ENCODE measurements at regions not wholly inside any gene's neighbourhood (a gene's known extent, or its start where the extent isn't known, plus 50 kb on each side); places are given as distances from the start of the nearest gene placed in this dataset.

DNA sequence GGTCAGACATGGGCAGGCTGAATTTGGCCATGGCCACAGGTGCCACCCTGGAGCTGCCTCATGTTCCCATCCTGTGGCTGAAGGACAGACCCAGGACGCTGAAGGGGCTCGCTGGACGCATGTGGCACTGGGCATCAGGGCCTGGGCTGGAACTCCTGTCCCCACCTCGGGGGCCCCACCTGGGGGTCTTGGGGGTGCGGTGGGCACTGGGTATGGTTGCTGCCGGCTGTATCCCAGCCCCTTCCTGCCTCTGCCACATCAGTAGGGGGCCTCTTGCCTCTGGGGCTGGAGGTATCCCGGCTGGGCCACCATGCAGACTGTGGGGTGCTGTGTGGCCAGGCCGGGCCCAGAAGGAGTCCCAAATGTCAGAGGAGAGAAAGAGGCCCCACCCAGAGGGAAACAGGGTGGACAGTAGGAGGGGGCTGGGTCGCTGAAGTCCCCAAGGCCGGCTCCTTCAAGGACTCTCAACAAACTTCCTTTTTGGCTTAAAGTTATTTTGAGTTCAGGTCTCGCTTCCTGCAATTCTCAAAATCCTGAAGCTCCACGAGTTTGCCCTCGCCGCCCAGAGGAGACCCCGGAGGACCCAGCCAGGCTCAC lies 78.7 kb downstream of the SIK1 start:
- no peak for DNase-seq

DNA sequence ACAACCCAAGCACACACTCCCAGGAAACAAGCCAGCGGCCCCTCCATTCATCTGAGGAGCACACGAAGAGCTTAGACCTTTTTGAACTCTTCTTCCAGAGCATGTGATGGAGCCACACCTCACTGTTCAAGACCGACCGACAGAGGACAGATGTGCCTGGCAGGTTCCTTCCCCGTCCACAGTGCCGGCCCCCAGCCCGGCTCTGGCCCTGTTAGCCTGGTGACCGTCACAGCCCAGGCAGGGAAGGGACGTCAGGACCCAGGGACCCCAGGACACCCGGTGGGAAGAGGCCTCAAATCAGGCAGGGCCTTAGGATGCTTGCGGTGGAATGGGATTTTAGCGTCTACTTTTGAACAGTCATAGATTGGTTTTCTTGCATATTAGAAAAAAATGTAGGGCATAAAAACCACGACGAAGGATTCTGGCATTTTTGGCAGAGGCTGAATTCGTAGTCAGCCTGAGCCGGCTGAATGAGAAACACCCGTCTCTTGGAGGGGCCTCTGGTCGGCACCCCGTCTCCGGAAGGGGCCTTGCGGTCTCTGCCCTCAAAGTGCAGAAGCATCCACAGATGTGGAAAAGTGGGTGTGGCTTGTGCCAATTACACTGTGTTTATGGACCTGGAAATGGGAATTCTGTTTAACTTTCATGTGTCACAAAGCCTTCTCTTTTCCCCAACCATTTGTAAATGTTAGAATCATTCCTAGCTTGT lies 79.3 kb downstream of the SIK1 start:
- no peak for DNase-seq

DNA sequence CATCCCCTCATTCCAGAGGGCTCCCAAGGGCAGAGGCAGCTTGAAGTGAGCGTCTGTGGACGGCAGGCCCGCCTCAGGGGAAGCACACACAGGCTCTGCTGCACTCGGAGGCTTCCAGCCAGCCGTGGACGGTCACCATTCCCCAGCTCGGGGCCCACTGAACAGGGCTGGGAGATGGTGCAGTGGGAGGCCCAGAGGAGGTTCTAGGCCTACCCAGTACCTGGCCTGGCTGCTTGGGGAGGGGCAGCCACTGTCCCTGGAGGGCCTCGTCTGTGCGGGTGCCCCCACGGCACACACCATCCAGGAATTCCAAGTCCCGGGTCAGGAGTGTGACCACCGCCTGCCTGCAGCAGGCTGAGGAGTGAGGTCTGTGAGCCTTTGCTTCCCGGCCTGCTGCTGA lies 80.4 kb downstream of the SIK1 start:
- no peak for DNase-seq

DNA sequence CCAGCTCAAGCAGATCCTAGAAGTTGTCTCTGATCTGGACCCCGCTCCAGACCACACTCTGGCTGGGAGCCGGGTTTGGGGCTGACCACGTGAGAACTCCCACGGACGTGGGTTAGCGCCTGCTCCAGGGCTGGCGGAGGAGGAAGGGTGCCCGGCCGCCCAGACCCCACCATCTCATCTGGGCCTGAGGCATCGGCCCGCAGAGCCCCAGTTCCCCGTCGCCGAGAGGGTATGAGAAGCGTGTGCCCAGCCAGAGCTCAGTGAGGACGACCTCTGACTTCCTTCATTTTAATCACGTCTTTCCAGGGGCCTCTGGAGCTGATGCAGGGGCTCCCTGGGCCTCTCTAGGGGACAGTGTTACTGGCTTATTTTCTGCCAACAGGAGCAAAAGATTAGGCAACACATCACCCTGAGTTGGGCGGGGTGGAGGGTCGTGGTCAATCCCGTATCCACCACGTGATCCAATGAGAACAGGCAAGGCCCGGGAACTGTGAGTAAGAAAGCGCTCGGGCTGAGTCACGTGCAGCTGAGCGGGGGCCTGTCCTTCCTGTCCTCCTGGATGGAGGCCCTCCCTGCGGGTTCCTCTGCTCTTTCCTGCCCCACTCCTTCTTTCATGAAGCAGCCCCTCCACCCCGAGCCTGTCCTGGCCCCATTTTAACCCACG lies 81.1 kb downstream of the SIK1 start:
- DNase-seq, result peak; percentile 60

DNA sequence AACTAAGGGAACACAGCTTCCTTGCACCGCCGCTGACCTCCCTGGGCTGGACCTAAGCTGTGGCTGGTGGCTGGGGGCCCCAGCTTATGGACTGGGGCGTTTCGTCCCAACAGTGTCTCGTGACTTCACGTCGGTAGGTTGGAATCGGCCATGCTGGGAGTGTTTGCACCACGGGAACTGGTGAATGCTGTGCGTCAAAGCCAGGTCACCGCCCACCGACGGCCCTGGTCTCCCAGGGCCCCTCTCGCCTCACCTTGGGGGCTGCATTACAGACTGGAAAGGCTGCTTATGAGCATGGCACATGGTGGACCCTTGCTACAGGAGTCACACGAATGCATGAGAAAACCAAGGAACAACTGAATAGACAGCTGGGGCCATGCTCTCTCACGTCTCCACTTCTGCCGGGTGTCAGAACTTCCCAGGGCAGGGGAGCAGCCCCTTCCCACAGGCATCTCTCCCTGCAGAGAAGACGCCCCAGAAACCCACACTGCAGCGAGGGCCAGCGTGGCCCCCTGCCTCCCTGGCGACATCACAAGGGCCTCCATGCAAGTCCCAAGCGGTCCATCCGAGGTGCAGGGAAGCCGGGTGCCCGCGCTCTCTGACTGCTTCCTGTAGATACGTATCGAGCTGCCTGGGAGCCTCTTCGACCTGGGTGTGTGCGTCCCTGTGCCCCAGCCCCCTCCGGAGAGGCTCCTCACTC lies 81.7 kb downstream of the SIK1 start:
- DNase-seq, result no peak

DNA sequence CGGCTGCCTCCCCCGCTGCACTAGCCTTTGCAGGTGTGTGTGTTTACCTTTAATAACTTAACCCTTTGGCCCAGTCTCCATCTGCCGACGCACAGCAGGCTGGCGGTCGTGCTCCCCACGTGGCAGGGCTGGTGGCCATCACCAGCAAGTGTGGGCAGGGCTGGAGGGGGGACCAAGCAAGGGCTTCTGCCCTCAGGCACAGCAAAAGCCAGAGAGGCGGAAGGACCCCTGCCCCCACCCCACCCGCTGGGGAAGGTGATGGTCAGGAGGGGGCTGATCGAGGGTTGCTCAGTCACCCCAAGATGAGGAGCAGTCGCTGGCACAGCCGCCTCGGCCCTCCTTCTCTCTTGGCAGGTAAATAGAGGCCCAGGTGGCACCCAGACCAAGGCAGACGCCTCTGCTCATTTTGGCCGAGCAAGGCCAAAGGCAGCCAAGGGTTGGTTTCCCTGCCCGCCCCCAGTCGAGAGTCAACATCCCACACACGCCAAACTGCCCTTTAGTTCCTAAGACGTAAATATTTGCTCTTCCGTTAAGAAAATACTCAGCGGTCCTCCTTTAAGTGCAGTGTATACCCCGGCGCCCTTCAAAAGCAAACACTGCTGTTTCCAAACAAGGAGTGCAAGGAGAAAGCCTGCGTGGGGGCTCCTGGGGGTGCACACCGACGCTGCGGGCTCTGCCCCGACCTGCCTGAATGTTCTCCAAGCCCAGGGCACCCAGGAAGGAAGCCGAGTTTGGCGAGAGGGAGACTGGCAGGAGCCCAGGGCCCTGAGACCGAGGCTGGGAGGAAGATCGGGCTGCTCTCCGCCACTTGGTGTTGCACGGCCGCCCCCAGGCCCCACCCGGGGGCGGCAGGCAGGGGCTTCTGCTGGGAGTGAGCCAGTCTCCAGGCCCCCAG lies 82.7 kb downstream of the SIK1 start:
- no peak for DNase-seq

DNA sequence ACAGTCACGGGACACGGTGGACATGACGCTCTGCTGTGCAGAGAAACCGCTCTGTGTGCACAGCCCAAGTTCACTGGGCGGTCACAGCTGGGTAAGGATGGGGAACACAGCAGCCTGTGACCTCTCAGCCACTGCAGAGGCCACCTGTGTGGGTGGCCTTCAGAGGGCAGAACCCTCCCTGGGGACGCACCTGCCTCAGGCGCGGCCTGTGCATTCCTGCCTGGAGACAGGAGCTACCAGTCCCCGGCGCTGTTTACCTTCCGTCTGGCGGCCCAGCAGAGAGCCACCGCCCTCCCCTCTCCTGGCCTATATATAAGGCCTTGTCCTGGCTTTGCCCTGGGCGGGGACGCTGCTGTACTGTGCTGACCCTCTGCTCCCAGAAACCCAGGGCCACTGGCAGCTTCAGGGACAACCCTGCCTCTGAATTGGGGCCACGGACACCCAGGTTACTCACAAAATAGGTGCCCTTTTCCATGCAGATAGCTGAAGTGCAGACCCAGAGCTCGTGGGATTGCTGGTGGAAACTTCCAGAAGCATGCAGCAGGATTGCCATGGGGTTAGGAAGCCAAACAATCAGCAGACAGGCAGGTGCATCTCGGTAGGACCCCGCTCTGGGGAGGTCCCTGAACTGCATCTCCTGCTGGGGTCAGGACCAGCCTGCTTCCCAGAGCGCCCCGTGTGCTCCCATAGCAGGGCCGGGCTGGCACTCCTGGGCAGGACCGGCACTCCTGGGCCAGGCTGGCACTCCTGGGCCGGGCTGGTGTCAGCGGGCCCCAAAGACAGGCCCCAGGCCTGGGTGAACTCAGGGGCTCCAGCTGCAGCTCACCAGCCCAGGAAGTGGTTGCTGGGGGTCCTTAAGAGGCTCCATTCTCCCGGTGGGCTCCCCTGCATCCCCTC lies 83.6 kb downstream of the SIK1 start:
- no peak for DNase-seq

DNA sequence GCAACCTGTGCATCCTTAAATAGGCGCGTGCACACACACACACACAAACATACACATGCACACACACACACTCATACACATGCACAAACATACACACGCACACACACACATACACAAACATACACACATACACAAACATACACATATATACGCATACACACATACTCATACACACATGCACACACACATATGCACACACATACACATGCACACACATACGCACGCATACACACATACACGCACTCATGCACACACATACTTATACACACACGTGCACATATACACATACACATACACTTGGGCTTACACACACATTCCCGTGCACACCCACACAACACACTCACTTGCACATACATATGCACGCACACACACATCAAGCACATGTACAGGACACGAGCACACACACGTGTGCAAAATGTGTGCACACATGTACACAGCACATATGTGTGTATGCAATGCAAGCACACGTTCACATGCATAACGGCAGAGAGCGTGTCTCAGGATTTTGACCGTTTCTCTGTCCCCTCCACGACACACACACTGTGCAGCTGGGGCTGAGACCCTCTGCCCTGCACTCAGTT lies 84.5 kb downstream of the SIK1 start:
- DNase-seq, result no peak

DNA sequence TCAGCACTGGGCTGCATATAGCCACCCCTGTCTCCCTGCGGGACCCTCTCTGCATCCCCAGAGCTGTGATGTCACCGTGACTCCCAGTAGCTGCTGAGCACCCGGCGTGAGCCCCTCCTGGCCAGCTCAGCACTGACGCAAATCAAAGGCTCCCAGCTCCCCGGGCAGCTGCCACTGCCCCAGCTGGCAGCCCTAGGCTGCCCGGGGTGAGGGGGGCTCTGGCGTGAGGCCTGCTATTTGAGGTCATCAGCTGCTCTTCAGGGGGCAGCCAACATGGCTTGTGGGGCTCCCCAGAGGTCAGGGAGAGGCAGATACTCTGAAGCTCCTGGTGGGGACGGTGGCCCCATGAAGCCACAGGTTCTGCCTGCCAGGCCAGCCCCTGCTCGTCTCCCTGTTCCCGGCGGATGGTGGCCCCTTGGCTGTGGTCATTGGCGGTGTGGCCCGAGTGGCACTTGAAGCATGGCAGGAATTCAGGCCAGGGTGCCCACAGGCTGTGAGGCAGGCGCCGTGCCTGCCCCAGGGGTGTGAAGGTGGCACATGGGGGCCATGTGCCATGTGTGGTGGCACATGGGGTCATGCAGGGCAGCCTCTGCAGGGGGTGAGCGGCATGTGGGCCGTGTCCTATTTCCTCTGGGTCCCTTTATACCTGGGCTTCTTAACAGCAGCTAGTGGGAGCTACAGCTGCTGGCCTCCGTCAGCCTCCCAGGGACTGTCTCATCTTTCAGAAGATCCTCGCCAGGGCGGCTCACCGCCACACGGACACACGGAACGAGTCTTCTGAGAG lies 85.4 kb downstream of the SIK1 start:
- DNase-seq, result no peak

DNA sequence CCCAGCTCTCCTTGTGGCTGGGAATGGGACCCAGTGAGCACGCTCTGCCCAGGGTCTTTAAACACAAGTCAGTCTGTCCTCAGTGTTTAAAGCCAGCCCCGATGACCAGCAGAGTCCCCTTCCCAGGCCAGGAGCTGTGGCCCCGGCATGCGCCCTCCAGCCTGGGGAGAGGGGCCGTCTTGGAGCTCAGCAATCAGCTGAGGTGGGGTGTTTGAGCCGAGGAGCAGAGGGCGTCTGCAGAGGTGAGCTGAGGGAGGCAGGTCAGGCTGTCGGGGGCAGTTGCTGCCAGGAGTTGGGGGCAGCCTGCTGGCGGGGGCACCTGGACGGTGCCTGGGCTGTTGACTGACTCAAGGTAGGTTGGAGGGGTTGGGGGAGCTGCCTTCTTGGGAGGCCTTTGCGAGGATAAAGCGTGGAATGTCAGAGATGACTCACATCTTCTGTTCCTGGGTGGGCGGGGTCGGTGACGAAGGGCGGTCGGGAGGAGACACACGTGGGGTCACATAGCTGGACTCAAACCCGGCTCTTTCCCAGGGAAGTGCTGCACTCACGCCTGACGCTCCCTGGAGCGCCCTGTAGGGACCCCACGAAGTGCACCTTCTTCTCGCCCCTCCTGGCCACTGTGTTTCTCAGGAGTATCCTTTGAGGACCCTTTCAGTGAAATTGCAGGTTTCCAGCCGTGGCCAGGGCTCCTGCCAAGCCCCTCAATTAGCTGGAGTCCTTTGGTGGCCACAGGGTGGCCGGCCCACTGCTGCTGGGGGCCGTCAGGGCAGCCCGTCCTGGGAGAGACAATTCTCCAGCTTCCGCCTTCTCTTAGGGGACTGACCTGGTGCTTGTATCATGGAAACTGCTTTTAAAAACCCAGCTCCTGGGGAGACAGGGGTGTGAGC lies 86.2 kb downstream of the SIK1 start:
- no peak for DNase-seq

DNA sequence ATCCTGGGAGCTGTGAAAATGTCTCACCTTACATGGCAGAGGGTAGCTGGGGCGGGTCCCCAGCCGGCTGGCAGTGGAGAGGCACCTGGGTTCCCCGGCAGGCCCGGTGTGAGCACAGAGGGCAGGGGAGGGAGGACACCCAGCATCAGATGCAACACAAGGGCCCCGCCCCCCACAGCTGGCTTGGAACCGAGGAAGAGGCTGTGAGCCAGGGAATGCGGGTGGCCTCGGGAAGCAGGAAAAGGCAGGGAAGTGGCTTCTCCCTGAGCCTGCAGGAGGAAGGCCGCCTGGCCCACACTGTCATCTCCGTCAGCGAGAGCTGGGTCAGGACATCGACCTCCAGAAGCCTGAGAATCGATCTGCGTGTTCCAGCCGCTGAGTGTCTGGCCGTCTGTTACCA lies 87.3 kb downstream of the SIK1 start:
- DNase-seq, result no peak

DNA sequence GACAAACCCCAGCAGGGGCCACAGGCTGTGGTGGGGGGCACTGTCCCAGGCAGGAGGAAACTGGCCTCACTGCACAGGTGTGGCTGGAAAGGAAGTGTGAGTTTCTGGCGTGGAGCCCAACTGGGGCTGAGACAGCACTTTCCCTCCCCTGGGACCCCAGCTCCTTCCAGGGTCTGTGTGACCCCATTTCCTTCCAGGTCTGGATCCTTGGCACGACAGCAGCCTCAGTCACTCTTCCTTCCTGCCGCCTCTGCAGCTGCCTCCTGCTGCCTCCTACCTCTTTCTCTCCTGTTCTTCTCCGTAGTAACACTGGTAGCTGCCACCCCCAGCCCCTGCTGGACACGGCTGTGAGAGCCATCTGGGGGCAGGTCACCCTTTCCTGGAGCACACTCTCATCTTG lies 88.0 kb downstream of the SIK1 start:
- DNase-seq, result no peak

DNA sequence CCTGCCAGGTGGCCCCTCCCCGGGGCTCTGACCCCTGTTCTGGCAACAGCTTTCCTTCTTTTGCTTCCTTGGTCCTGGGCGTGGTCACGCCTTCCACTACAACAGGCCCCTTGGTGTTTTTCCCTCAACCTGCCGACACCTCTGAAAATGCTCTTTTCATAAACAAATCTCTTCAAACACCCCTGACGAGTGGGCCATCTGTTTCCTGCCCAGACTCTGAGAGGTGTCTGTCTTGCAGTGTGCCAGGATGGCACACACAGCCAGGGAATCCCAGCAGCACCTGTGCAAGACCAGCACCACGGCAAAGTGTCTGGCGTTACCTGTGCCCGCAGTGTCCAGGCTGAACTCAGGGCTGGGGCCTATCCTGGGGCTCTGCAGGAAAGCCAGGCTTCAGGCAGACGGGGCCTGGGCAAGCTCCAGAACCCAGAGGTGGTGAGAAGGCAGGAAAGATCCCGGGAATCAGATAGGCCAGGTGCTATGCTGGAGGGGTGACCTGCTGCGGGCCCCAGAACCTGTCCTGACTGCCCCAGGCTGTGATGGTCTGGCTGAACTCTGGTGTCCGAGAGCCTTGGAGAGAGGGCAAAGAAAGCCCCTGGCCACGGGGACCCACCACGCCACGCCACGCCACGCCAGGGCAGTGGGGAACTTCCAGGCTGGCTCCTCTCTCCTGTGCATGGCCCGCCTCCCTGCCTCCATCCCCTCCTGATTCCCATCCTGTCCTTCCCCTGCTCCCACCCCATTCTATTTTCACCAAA lies 88.9 kb downstream of the SIK1 start:
- no peak for DNase-seq

DNA sequence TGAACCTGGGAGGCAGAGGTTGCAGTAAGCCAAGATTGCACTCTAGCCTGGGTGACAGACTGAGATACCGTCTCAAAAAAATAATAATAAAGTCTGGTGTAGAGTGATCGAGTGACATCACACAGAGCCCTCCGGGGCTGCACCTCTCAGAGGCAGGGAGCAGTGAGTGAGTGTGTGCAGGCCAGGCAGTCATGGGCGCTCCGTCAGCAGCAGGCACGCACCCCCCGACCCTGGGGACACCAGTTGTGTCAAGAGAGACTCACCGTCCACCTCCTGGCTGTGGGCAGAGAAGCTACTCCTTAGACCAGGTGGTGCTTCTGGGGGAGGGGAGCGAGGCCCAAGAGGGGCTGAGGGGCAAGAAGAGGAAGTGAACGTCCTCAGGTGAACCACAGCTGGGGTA lies 91.8 kb downstream of the SIK1 start:
- no peak for DNase-seq

DNA sequence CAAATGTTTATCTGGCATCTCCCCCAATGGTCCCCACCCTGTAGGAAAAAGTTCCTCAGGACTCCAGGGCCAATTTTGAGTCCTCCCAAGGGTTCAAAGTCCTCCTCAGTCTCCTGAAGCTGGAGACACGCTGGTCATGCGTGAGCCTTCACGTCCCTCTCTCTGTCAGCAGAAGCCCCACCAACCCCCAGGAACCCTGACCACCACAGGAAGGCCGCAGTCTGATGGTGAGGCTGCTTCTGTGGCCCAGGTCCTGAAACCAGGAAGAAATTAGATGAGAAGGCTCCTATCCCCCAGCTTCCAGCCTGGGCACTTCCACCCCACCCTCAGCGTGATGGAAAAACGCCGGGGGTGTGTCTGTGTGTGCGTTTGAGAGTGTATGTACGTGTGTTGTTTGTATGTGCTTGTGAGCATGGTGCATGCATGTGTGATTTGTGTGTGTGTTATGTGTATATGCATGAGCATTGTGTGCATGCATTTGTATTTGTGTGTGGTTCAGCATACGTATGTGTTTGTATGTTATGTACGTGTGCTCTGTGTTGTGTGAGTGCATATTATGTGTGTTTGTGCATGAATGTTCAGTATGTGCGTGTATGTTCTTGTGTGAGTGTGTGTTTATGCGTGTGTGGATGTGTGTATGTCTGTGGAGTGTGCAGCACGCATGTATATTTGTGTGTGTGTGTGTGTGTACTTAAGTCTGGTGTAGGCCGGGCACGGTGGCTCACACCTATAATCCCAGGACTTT lies 92.5 kb downstream of the SIK1 start:
- DNase-seq, result no peak

DNA sequence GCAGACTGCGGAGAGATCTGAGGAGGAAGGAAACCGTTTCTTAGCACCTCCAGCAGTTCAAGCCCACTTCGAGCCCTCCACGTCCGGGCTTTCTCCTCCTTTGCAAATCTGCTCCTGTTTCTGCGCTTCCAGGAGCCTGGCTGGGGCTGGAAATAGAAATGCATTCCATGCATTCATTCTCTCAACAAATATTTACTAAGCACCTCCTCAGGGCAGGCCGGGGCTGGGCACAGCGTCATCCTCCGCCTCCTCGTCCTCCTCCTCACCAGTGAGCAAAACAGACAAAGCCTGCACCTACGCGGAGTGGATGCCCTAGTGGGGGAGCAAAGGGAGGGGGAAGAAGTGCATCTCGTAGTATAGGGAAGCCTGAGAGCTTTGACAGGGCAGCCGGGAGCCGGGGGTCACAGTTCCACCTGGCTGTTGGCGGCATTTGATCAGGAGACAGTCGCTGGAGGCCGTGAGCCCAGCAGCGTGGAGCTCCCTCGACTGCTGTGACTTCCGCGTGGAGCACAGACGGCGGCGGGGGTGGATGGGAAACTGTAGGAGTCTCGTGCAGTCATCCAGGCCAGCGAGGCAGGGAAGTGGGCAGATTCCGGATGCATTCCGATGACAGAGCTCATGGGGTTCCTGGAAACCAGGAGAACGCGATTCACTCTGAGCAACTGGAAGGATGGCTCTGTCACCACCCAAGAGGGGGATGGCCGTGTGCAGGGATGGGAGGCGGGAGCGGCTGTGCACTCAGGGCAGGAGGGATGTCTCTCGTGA lies 93.5 kb downstream of the SIK1 start:
- DNase-seq, result no peak

DNA sequence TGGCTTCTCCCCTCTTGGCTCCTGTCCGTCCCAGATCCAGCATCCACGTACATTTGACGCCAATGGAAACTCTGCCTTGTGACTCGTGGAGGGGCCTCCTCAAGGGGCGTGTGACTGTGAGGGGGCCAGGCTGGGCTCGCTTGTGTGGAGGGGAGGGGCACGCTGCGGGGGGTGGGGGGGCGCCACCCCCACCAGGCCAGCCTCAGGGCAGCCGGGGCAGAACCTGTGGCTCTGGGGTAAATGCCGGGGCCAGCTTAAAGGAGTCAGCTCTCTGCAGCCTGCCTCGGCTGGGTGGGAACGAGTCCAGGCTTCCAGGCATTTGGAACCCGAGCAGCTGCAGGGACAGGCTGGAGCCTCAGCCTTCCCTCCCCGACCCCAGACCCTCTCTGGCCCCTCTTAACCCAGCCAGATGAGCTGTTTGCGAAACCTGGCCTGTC lies 94.1 kb downstream of the SIK1 start:
- no peak for DNase-seq

All from stimulated activated CD4-positive, alpha-beta T cell treated with anti-CD3 and anti-CD28 coated beads, Interleukin-1b, Interleukin-23, amount 100 ng/mL, for 48 hours (primary cell).